Testis (tissue), 2 donors: ENCODE measurements at regions not wholly inside any gene's neighbourhood (a gene's known extent, or its start where the extent isn't known, plus 50 kb on each side); places are given as distances from the start of the nearest gene placed in this dataset.

Experiments
- POLR2A ChIP-seq: fragments of 450-650 bp; IDR thresholded peaks from one replicate; pipeline ENCODE4 v1.6.1; 2017; ENCODE audit warnings: antibody characterized with exemption, mild to moderate bottlenecking, moderate library complexity
- TF ChIP-seq, protein P1 (sequence below), 3 experiments: fragments of 450-650 bp in 2 of 3; fragments of 200-600 bp in 1 of 3; sonication (generic) in 1 of 3; IDR thresholded peaks; one replicate each; pipeline ENCODE4 v1.5.1; 2016 to 2019; ENCODE audit warnings: antibody characterized with exemption in 3 of 3, mild to moderate bottlenecking in 2 of 3, moderate library complexity in 1 of 3

DNA sequence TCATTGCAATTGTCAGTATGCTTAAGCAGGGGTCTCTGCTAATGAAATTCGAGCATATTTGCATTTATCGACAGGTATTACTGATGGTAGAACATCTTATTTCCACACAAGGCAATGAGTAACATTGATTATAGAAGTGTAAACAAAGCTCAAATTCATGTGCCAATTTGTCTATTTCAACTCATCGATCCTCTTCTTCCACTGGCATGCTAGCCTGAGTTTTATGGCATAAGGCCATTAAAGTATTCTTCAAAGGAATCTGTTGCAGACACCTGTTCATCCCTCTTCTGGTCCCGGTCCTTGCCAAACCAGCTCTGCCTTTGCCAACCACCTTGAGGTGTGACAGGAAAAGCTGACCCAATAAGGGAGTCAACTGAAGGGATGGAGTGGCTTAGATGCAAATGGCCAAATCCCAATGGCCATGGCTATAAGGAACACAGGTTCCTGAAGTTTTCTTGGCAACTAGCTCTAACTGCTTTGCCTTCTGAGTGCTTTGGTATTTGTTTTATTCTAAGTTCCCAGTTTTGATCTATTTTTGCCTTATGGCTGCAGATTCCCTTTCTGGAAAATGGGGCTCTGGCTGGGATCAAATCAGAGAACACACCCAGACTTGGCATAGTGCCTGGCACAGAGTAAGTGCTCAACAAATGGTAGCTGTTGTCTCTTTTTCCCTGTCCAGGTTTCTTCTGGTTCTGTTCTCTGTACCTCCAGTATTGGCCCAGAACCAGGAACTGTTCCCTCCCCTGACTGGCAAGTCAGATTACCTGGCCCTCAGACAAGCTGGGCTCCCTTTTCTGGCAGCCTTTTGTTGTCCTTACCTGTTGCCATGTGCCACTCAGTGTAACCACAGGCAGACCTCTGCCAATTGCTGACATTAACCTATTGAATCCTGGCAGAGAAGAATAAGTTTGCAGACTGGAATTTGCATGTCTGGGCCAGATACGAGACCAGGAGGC is 63.1 kb downstream of the RTL9 start:
- TF ChIP-seq, protein P1, sequence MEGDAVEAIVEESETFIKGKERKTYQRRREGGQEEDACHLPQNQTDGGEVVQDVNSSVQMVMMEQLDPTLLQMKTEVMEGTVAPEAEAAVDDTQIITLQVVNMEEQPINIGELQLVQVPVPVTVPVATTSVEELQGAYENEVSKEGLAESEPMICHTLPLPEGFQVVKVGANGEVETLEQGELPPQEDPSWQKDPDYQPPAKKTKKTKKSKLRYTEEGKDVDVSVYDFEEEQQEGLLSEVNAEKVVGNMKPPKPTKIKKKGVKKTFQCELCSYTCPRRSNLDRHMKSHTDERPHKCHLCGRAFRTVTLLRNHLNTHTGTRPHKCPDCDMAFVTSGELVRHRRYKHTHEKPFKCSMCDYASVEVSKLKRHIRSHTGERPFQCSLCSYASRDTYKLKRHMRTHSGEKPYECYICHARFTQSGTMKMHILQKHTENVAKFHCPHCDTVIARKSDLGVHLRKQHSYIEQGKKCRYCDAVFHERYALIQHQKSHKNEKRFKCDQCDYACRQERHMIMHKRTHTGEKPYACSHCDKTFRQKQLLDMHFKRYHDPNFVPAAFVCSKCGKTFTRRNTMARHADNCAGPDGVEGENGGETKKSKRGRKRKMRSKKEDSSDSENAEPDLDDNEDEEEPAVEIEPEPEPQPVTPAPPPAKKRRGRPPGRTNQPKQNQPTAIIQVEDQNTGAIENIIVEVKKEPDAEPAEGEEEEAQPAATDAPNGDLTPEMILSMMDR (IDR thresholded peaks at IDR 0.05), result no peak
- no peak for TF ChIP-seq POLR2A
